ENCODE measurements at regions not wholly inside any gene's neighbourhood (a gene's known extent, or its start where the extent isn't known, plus 50 kb on each side); places are given as distances from the start of the nearest gene placed in this dataset.

GRCh38 chr20:41811456-41811855 lies 193.3 kb upstream of the CHD6 start:
- TF ChIP-seq POLR2A (IDR thresholded peaks at IDR 0.05; ENCODE audit: control extremely low read depth in 1 of 2, low read depth in 2 of 2, low read length in 2 of 2) = no peak
- TF ChIP-seq SP2 (IDR thresholded peaks at IDR 0.05; ENCODE audit: low read length) = no peak
- TF ChIP-seq GABPA (IDR thresholded peaks at IDR 0.05; ENCODE audit: borderline replicate concordance, insufficient read depth, low read length) = no peak
- TF ChIP-seq TBP (IDR thresholded peaks at IDR 0.05; ENCODE audit: low read depth, low read length) = no peak

All from H1 (cell line).